ENCODE measurements at regions not wholly inside any gene's neighbourhood (a gene's known extent, or its start where the extent isn't known, plus 50 kb on each side); places are given as distances from the start of the nearest gene placed in this dataset.

GRCh38 chr5:173689737-173690360 lies 73.4 kb upstream of the BOD1 start:
- peak; percentile 21 for DNase-seq (ENCODE audit: low spot score)

GRCh38 chr5:173691931-173692330 lies 75.5 kb upstream of the BOD1 start:
- DNase-seq (ENCODE audit: low spot score) = no peak

DNA sequence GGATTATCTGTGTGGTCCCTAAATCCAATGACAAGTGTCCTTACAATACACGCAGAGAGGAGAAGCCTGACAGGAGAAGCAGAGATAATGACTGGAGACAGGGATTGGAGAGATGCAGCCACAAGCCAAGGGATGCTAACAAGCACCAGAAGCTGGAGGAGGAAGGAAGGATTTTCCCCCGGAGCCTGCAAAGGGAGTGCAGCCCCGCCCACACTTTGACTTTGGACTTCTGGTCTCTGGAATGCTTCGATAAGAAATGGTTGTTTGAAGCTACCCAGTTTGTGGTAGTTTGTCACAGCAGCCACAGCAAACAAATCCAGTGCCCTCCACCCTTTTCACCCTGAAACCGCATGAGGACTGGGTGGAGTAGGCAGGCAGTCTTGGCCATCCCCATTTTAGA lies 77.2 kb upstream of the BOD1 start:
- peak; percentile 20 for DNase-seq (ENCODE audit: low spot score)

DNA sequence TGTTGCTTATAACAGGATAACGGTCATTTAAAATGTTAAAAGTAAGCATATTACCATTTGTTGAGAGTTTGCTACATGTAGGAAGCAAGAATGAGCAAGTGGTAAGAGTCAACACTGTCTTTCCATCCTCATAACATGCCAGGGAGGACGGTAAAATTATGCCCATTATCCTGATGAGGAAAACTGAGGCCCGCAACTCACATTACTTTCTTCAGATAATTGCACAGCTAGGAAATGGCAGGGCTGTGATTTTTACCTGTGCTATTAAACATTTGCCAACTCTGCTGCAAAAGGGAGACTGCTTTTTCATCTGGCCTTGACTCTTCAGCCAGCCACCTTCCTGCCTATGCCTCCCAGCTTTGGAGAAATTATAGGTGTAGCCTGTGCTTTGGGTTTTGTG lies 79.8 kb upstream of the BOD1 start:
- DNase-seq (ENCODE audit: low spot score) = no peak

DNA sequence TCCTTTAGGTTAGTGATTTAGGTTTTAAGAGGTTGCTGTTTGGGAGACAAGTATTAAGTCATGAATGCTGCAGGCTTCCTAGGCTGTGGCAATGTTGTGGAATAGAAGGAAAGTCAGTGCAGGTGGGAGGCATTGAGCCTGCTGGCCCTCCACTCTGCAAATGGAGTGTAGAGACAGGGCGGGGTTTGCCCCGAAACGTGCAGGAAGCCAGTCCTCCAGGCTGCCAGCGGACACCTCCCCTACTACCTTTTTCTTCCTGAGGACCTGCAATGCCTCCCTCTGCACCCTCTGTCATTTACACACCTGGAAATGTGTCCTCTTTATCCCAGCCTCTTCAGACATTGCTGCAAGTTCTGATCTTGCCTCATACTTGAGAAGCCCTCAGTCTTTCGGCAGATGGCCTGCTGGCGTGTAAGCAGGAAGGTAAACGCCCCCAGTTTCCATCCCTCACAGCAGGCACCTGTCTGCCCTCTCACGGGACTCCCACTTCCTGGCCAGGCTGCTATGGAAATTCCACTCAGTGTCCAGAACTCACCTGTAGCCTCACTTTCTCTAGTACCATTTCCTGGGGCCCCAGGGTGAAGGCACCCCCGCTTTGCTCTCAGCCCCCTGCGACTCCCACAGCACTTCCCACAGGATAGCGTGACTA lies 81.6 kb upstream of the BOD1 start:
- DNase-seq (ENCODE audit: low spot score) = no peak

- no peak for DNase-seq (ENCODE audit: low spot score)
Measured at GRCh38 chr5:173699966-173700365, 83.5 kb upstream of the BOD1 start.

- no peak for DNase-seq (ENCODE audit: low spot score)
Measured at GRCh38 chr5:173703466-173703865, 87.0 kb upstream of the BOD1 start.

DNA sequence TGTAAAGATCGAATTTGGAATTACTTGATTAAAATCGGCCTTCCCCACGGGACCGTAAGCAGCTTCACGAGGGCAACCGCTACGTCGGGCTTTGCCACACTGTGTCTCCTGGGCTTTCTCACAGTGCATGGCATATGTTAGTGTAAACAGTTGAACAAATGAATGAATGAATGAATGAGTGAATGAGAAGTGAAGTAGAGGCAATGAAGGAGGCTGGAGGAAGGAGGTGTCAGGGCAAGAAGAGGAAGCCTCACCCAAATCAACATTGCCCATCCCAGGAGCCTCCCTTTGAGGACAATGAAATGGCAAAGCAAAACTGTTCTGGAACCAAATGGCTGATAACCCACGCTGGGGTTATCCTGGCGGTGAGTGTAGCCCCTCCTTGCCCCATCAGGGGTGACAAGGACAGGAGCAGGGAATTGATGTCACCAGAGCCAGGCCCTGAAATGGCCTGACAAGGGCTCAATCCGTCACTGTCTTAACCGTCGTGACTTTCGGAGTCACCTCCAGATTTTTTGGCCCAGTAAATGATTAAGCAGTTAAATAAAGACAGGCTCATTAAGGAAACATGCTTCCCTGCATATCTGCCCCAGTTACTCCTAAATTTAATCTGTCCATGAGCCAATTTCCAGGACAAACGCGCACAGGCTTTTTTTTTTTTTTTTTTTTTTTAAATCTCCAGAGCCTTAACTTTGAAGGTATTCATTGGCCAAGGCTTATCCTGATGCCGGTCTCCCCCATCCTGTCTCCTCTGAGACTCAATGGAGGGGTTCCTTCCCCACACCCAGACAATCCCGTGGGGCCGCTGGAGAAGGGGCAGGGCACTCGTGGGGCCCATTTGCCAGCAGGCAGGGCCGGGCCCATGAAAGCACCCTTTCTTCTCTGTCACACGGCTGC lies 88.4 kb upstream of the BOD1 start:
- DNase-seq (ENCODE audit: low spot score) = no peak

DNA sequence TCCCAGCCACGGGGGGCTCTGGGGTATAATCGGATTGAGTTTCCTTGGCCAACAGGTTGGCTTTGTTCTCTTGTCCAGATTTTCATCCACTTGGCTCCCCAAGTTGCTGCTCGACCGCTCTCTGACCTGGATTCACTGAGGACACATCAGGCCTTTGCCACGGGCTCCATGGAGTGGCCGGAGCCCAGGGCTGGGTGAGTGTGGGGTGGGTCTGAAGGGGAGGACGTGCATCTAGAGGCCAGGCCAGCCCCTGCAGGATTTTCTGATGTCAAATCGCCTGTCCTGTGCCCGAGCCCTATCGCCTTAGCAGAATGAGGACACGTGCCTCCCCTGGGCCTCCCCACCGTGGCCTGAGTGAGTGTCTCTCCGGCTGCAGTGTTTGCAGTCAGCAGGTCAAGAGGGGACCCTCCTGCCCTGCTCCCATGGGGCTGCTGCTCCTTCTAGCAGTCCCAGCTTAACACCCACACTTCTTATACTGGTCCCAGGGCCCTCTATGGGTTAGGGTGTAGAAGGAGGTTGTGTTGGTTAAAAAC lies 89.1 kb upstream of the BOD1 start:
- no peak for DNase-seq (ENCODE audit: low spot score)

DNA sequence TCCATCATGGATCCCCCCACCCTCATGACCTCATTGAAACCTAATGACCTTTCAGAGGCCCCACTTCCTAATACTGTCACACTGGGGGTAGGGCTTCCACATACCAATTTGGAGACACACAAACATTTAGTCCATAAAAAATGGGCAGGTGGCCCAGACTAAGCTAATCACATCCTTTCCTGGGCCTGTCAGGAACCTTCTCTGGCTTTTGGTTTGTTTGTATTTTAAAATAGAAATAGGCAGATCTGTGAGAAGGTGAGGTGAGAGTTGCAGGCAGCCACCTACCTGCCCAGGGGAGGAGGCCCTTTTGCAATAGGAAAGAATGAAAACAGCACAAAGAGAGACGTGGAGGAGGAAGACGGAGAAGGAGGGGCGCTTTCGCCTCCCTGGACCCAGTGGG lies 90.2 kb upstream of the BOD1 start:
- DNase-seq (ENCODE audit: low spot score) = no peak

DNA sequence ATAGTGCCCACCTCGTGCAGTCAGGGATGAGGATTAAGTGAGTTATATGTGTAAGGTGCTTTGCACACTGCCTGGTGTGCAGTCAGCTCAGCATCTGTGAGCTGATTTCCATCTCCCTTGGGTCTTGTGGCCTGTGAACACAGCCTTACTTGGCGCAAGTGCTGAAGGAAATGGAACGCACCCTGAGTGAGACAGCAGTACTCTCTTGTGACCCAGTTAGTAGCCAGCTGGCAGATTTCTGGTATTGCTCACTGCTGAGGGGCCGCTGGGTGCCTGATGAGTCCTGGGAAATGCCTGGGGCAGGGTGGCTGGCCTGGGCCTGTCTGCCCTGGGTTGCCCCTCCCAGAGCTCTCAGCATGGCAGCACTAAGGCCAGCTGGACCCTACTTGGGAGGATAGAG lies 90.9 kb upstream of the BOD1 start:
- DNase-seq (ENCODE audit: low spot score) = peak; percentile 32

DNA sequence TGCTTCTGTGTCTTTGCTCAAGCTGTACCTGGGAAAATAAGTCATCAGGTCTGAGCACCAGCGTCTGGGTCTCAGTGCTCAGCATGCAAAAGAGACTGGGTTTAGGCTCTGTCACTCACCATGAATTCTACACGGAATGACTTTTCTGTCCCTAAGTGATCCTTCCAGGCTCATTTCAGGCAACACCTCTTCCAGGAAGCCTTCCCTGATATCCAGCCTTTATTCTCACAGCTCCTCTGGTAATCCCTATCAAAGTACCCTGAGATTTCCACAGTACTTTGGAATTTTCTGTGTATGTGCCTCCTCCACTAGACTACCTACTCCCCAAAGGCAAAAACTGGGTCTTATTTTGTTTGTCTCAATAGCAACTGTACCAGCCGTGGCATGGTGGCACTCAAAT lies 92.7 kb upstream of the BOD1 start:
- DNase-seq (ENCODE audit: low spot score) = no peak

DNA sequence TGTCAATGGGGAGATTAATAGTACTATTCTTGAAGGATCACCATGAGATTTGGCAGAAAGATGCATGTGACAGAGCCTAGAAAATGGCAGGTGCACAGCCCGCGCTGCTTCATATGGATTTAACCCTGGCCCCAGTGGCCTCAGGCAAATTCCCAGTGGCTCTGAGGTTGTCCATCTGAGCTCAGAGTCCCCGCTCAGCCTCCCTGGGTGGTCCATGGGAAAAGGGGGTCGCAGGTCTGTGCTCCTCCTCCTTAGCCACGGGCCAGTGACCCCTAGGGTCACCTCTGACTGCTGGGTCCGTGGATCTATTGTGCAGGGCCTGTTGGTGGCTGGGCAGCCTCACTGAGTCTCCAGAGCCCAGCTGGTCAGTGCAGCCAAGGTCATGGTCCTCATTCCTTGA lies 93.3 kb upstream of the BOD1 start:
- no peak for DNase-seq (ENCODE audit: low spot score)

GRCh38 chr5:173710528-173710927 lies 94.1 kb upstream of the BOD1 start:
- DNase-seq (ENCODE audit: low spot score) = no peak

- DNase-seq (ENCODE audit: low spot score) = no peak
Measured at GRCh38 chr5:173711466-173711865, 95.0 kb upstream of the BOD1 start.

DNA sequence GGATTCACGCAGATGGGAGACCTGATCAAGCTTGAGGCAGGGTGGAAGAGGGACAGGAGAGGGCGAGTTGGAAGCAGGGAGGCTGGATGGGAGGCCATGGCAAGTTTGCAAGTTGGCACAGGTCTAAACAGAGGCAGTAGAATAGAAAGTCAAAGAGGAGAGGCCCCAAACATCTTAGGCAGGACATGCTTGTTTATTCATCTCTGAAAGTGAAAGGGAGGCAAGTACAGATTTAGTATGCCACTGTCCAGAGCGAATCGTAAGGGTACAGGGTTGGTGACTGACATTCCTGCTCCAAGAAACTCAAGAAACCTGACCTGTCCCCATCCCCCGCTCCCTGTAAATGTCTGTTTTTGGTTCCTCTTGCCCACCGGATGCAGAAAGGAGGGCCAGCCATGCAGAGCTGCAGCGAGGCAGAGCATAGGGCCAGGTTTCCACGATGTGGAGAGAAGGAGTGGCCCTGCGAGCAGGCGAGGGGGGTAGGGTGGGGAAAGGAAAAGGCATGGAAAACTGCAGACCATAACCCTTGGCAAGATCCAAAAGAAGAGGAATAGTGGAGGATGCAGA lies 96.2 kb upstream of the BOD1 start:
- DNase-seq (ENCODE audit: low spot score) = no peak

DNA sequence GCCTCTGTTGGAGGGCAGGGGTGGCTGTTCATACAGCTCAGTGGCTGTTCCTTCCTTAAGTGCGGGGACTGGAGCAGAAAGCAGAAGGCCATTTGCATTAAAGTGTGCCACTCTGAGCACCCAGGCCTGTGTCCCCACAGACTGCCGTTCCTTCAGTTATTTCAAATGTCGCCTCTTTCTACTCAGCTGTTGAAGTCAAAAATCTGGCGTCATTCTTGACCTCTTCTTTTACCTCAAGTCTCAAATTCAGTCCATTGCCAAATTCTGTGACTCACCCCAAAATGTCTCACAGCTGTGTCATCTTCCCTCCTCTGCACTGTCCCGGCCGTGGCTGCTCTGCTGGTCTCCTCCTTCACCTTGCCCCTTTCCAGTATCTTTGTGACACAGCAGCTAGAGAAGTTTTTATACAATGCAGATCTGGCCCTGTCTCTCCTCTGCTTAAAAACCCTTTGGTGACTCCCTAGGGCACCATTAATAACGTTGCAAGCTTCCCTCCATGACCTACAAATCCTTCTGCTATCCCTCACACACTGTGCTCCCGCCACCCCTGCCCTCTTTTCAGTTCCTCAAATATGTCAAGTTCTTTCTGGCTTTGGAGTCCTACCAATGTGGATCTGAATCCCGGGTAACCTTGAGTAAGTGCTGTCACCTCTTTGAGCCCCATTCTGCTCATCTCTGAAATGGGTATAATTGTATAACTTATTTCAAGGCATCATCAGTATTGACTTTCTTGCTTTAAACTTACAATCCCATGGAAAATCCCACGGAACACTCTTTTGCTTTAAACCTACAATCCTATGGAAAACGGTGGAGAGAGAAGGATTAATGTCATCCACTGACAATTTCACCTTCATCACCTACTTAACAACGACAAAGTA lies 98.3 kb upstream of the BOD1 start:
- DNase-seq (ENCODE audit: low spot score) = no peak

DNA sequence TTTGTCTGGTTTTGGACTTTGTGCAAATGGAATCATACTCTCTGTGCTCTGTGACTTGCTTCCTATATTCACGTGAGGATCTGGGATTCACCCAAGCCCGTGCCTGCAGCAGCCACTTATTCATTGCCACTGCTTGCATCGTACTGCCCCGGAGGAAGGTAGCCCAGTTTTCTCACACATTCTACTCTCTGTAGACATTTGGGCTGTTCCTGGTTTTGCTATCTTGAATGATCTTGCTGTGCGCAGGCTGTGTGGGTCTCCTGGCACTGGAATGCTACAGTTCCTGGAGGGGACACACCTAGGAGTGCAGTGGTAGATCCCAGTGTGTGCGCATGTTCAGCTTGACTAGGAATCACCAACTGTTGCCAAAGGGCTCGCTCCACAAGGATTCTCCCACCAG lies 99.2 kb upstream of the BOD1 start:
- no peak for DNase-seq (ENCODE audit: low spot score)

GRCh38 chr5:173716058-173716682 lies 99.7 kb upstream of the BOD1 start:
- no peak for DNase-seq (ENCODE audit: low spot score)

- no peak for DNase-seq (ENCODE audit: low spot score)
Measured at GRCh38 chr5:173717959-173718358, 101.5 kb upstream of the BOD1 start.

DNA sequence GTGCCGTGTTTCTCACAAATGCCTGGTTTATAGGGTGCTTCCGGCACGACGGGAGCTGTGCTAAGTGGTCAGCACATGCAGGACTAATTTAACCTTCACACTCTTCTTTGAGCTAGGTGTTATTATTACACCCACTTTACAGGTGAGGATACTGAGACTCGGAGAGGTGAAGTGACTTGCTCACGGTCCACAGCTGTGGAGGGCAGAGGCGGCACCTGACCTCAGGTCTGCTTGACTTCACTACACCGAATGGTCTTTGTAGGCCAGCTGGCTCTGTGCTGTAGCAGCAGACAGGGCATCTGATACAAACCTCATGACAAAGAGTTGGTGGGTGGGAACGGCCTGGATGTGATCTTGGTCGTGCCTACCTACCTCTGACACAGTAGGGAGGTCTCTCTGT lies 102.0 kb upstream of the BOD1 start:
- DNase-seq (ENCODE audit: low spot score) = no peak

Measured in mucosa of gallbladder (tissue), 1 donor.